SK-N-SH (cell line): ENCODE measurements at regions not wholly inside any gene's neighbourhood (a gene's known extent, or its start where the extent isn't known, plus 50 kb on each side); places are given as distances from the start of the nearest gene placed in this dataset.

ENCODE experiments used
- CTCF ChIA-PET: fragments of 300-600, 350-600 bp; formaldehyde crosslinking; extraction: SDS; loops from one replicate; lab custom pipeline; 2021; lab: Yijun Ruan, JAX
- POLR2A ChIA-PET: fragments of 350-600 bp; sonication (Branson Sonifier 250); formaldehyde crosslinking; extraction: SDS; loops from one replicate; lab custom pipeline; 2020; ENCODE audit warnings: antibody characterized with exemption, inconsistent platforms; lab: Yijun Ruan, JAX
- DNase-seq: peaks from one replicate; pipeline ENCODE4 v3.0.0; 2012
- H2AFZ ChIP-seq: fragments of 200-600 bp; sonication (generic); 2 replicates; pipeline ENCODE4 v1.8.1; 2016; ENCODE audit warnings: antibody characterized with exemption, mild to moderate bottlenecking, low read depth
- H3F3A ChIP-seq: fragments of 200-600 bp; sonication (generic); replicated peaks from 2 replicates; pipeline ENCODE3; 2016; ENCODE audit warnings: antibody characterized with exemption, mild to moderate bottlenecking; ENCODE audit not compliant: insufficient read depth
- H3K27ac ChIP-seq, 2 experiments: fragments of 200-500 bp in 1 of 2; fragments of 200-600 bp in 1 of 2; sonication (Bioruptor generic) in 1 of 2; sonication (generic), shearing (Covaris generic) in 1 of 2; 2 replicates each; pipeline versions ENCODE4 v1.5.1 to v1.6.1; 2014 to 2016; ENCODE audit warnings: low read depth in 2 of 2, inconsistent platforms in 1 of 2, low read length in 1 of 2, mild to moderate bottlenecking in 1 of 2, mixed read lengths in 1 of 2
- H3K27me3 ChIP-seq: fragments of 200-600 bp; sonication (generic), shearing (Covaris generic); 2 replicates; pipeline ENCODE4 v1.6.1; 2016; ENCODE audit warnings: mixed run types; ENCODE audit not compliant: insufficient read depth
- H3K36me3 ChIP-seq, 2 experiments: fragments of 200-500 bp in 1 of 2; fragments of 200-600 bp in 1 of 2; sonication (Bioruptor generic) in 1 of 2; sonication (generic) in 1 of 2; replicated peaks in 1 of 2; 2 replicates each; pipeline versions ENCODE3 to v1.5.1; 2014 to 2016; ENCODE audit warnings: low read length in 1 of 2, mild to moderate bottlenecking in 1 of 2; ENCODE audit not compliant: insufficient read depth in 2 of 2, control insufficient read depth in 1 of 2
- H3K4me1 ChIP-seq, 2 experiments: fragments of 200-500 bp in 1 of 2; fragments of 200-600 bp in 1 of 2; sonication (Bioruptor generic) in 1 of 2; sonication (generic), shearing (Covaris generic) in 1 of 2; 2 replicates each; pipeline versions ENCODE4 v1.5.1 to v1.6.1; 2014 to 2016; ENCODE audit warnings: low read depth in 1 of 2, low read length in 1 of 2, mixed run types in 1 of 2; ENCODE audit not compliant: insufficient read depth in 2 of 2, control insufficient read depth in 1 of 2
- H3K4me2 ChIP-seq: fragments of 200-600 bp; sonication (generic), shearing (Covaris generic); 2 replicates; pipeline ENCODE4 v1.6.1; 2017; ENCODE audit warnings: mixed run types
- H3K4me3 ChIP-seq, 2 experiments: fragments of 200-500 bp in 1 of 2; fragments of 200-600 bp in 1 of 2; sonication (Bioruptor generic) in 1 of 2; sonication (generic), shearing (Covaris generic) in 1 of 2; 2 replicates each; pipeline versions ENCODE4 v1.5.1 to v1.8.1; 2014 to 2016; ENCODE audit warnings: low read depth in 2 of 2, inconsistent platforms in 1 of 2, low read length in 1 of 2, mild to moderate bottlenecking in 1 of 2, mixed read lengths in 1 of 2, moderate library complexity in 1 of 2
- H3K79me2 ChIP-seq: fragments of 200-600 bp; sonication (generic); 2 replicates; pipeline ENCODE4 v1.8.1; 2017; ENCODE audit warnings: mild to moderate bottlenecking; ENCODE audit not compliant: insufficient read depth
- H3K9ac ChIP-seq: fragments of 200-600 bp; sonication (generic); 2 replicates; pipeline ENCODE4 v1.6.1; 2017; ENCODE audit warnings: mixed run types
- H3K9me2 ChIP-seq: fragments of 200-600 bp; sonication (generic); 2 replicates; pipeline ENCODE4 v1.6.1; 2017; ENCODE audit warnings: mixed run types
- H3K9me3 ChIP-seq: fragments of 200-600 bp; sonication (generic); 2 replicates; pipeline ENCODE4 v1.6.1; 2017; ENCODE audit warnings: mixed run types, mild to moderate bottlenecking, moderate library complexity
- H4K20me1 ChIP-seq: fragments of 200-600 bp; sonication (generic); 2 replicates; pipeline ENCODE4 v1.6.1; 2017; ENCODE audit warnings: mild to moderate bottlenecking, mixed run types; ENCODE audit not compliant: insufficient read depth
- CHD2 ChIP-seq: fragments of 150-350 bp; IDR thresholded peaks from 2 replicates; pipeline ENCODE4 v1.6.1; 2018; ENCODE audit warnings: low read length; ENCODE audit not compliant: partially characterized antibody
- ELF1 ChIP-seq: IDR thresholded peaks from 2 replicates; pipeline ENCODE4 v1.4.0; 2012
- EP300 ChIP-seq, 2 experiments: IDR thresholded peaks; 2 replicates each; pipeline versions ENCODE4 v1.4.0 to v1.6.1; 2012; ENCODE audit warnings: borderline replicate concordance in 1 of 2, low read depth in 1 of 2, low read length in 1 of 2
- FOXM1 ChIP-seq: IDR thresholded peaks from 2 replicates; pipeline ENCODE4 v1.4.0; 2012; ENCODE audit warnings: low read depth, mild to moderate bottlenecking
- GATA2 ChIP-seq: sonication (generic); formaldehyde crosslinking; IDR thresholded peaks from 2 replicates; pipeline ENCODE4 v1.5.0; 2020; ENCODE audit warnings: mild to moderate bottlenecking, missing genetic modification reagents
- JUND ChIP-seq: IDR thresholded peaks from 2 replicates; pipeline ENCODE4 v1.4.0; 2012
- NRF1 ChIP-seq: IDR thresholded peaks from 2 replicates; pipeline ENCODE4 v1.6.1; 2012; ENCODE audit warnings: low read depth, mild to moderate bottlenecking, low read length
- RCOR1 ChIP-seq: fragments of 150-350 bp; IDR thresholded peaks from 2 replicates; pipeline ENCODE4 v1.6.1; 2017; ENCODE audit warnings: antibody characterized with exemption, low read length
- TCF12 ChIP-seq: IDR thresholded peaks from 2 replicates; pipeline ENCODE4 v1.4.0; 2012
- YY1 ChIP-seq: IDR thresholded peaks from 2 replicates; pipeline ENCODE4 v1.4.0; 2012; ENCODE audit warnings: low read depth, mild to moderate bottlenecking
- whole genome bisulfite sequencing: methylation state at CpG from one replicate; pipeline ENCODE4 v1.1.6; 2017; ENCODE audit warnings: low lambda C conversion rate; 5-methylcytosine and 5-hydroxymethylcytosine counted together
- TF ChIP-seq, protein P1 (sequence below): IDR thresholded peaks from 2 replicates; pipeline ENCODE4 v1.4.0; 2012; ENCODE audit warnings: low read depth
- TF ChIP-seq, protein P2 (sequence below): IDR thresholded peaks from 2 replicates; pipeline ENCODE4 v1.4.0; 2012; ENCODE audit warnings: low read depth, borderline replicate concordance

DNA sequence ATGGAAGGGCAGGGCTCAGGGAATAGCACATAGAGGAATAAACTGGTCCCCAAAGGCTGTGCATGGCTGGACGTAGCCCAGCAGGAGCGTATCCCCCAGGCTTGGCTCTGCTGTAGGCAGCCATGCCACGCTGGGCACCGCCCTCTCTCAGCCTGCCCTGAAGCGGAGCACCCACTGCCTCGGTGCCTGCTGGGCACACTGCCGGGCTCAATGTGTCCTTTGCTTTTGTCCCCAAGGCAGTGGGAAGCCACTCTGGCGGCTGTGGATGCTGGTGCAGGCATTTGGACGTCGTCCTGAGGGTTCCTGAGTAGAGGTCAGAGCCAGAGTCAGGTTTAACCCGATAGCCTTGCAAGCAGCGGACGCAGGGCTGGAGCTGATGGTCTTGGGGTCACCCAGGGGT lies 141.0 kb downstream of the ENGASE start:
- Histone ChIP-seq H4K20me1 (no peaks in the 10 kb centered on the region), H3K36me3 (no peaks in the 10 kb centered on the region), H3K9me2 (no peaks in the 10 kb centered on the region), H3F3A (no peaks in the 10 kb centered on the region), H3K27ac (peak overlapping the region in 1 of 2 experiments; percentile 72; a peak in 2 of 4 replicates), H2AFZ (no peak overlapping the region), H3K27me3 (peaks cover 20% of the 10 kb centered on the region), H3K4me3 (no peak overlapping the region), H3K4me2 (no peak overlapping the region), H3K4me1 (peaks cover 0 to 39% of the 10 kb centered on the region in 2 experiments; a peak in 1 of 4 replicates), H3K79me2 (no peaks in the 10 kb centered on the region), H3K9me3 (no peaks in the 10 kb centered on the region)
- CTCF ChIA-PET: interaction anchor here (0.7 to 11.7 kb wide), 9 partner anchors 9 to 175 kb away, joined by 3 to 121 read pairs (median 4); no protein-coding TSS in a partner anchor
- DNase-seq: no peak
- 31% methylated on average over 11 of the region's 13 CpGs for WGBS
- POLR2A ChIA-PET: no interaction called here
- TF ChIP-seq, protein P1, sequence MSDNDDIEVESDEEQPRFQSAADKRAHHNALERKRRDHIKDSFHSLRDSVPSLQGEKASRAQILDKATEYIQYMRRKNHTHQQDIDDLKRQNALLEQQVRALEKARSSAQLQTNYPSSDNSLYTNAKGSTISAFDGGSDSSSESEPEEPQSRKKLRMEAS: no peak
- TF ChIP-seq RCOR1 (no peak), JUND (no peak), GATA2 (no peak)
- TF ChIP-seq, protein P2, sequence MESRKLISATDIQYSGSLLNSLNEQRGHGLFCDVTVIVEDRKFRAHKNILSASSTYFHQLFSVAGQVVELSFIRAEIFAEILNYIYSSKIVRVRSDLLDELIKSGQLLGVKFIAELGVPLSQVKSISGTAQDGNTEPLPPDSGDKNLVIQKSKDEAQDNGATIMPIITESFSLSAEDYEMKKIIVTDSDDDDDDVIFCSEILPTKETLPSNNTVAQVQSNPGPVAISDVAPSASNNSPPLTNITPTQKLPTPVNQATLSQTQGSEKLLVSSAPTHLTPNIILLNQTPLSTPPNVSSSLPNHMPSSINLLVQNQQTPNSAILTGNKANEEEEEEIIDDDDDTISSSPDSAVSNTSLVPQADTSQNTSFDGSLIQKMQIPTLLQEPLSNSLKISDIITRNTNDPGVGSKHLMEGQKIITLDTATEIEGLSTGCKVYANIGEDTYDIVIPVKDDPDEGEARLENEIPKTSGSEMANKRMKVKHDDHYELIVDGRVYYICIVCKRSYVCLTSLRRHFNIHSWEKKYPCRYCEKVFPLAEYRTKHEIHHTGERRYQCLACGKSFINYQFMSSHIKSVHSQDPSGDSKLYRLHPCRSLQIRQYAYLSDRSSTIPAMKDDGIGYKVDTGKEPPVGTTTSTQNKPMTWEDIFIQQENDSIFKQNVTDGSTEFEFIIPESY: no peak
- TF ChIP-seq, all 33 proteins: peak for 0
- H3K9ac ChIP-seq: no peak overlapping the region

DNA sequence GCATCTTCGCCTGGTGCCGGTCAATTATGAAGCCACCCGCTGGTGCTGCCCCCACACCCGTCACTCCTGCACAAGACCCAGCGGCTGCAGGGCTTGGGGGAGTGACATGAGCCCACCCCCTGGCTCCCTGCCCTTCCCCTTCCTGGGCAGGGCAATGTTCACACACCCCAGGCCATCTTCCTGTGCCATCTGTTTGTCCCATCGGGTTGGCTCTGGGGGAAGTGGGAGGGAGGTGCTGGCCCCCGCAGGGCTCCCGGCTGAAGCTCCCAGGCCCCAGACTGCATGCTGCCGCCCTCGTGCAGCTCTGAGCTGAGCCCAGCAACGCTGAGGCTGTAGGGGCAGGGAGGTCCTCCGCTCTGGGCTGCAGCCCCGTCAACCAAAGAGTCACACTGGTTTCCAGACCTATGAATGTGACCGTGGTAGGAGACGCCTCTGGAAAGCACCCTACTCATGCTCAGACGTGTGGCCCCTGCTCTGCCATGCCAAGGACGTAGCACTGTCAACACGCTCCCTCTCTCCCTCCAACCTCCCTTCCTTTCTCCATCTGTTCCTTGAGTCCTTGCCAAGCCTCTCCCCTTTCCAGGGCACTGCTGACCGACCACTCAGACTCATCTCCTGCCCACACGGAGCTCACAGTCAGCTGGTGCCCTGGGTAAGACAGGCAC lies 140.4 kb downstream of the ENGASE start:
- POLR2A ChIA-PET: interaction anchor here (1.0 kb wide), 1 partner anchor 27 kb away, joined by 3 read pairs; no protein-coding TSS in a partner anchor
- H3K4me1 ChIP-seq: peaks cover 0 to 39% of the 10 kb centered on the region in 2 experiments; a peak in 1 of 4 replicates
- H2AFZ ChIP-seq: no peak overlapping the region
- WGBS: 32% methylated on average over 19 of the region's 20 CpGs
- no peaks in the 10 kb centered on the region for H3F3A ChIP-seq
- CTCF ChIA-PET: interaction anchor here (0.6 to 11.7 kb wide), 11 partner anchors 8 to 176 kb away, joined by 3 to 121 read pairs (median 4); no protein-coding TSS in a partner anchor
- no peaks in the 10 kb centered on the region for H4K20me1 ChIP-seq
- DNase-seq: peak; percentile 94
- peaks cover 26% of the 10 kb centered on the region for H3K27me3 ChIP-seq
- H3K36me3 ChIP-seq: no peaks in the 10 kb centered on the region
- H3K79me2 ChIP-seq: no peaks in the 10 kb centered on the region
- H3K27ac ChIP-seq: peak overlapping the region in 1 of 2 experiments; percentile 72; a peak in 2 of 4 replicates
- TF ChIP-seq YY1 (no peak), JUND (no peak), CHD2 (no peak), ELF1 (no peak), EP300 (IDR thresholded peaks at IDR 0.05; ENCODE audit: borderline replicate concordance in 1 of 2, low read depth in 1 of 2, low read length in 1 of 2) (0 out of 4 replicates have a peak, but pooled peaks of 1 of the 2 experiments have one; percentile 4), FOXM1 (no peak), NRF1 (no peak), TCF12 (no peak)
- TF ChIP-seq, all 33 proteins: peak for 1
- Histone ChIP-seq H3K4me3 (no peak overlapping the region), H3K9ac (no peak overlapping the region), H3K9me2 (no peaks in the 10 kb centered on the region), H3K4me2 (no peak overlapping the region), H3K9me3 (no peaks in the 10 kb centered on the region)
